SK-N-SH (cell line): ENCODE measurements at regions not wholly inside any gene's neighbourhood (a gene's known extent, or its start where the extent isn't known, plus 50 kb on each side); places are given as distances from the start of the nearest gene placed in this dataset.

ENCODE experiments used
- CTCF ChIA-PET: fragments of 300-600, 350-600 bp; formaldehyde crosslinking; extraction: SDS; loops from one replicate; lab custom pipeline; 2021; lab: Yijun Ruan, JAX
- POLR2A ChIA-PET: fragments of 350-600 bp; sonication (Branson Sonifier 250); formaldehyde crosslinking; extraction: SDS; loops from one replicate; lab custom pipeline; 2020; ENCODE audit warnings: antibody characterized with exemption, inconsistent platforms; lab: Yijun Ruan, JAX
- DNase-seq: peaks from one replicate; pipeline ENCODE4 v3.0.0; 2012
- H2AFZ ChIP-seq: fragments of 200-600 bp; sonication (generic); 2 replicates; pipeline ENCODE4 v1.8.1; 2016; ENCODE audit warnings: antibody characterized with exemption, mild to moderate bottlenecking, low read depth
- H3F3A ChIP-seq: fragments of 200-600 bp; sonication (generic); replicated peaks from 2 replicates; pipeline ENCODE3; 2016; ENCODE audit warnings: antibody characterized with exemption, mild to moderate bottlenecking; ENCODE audit not compliant: insufficient read depth
- H3K27ac ChIP-seq, 2 experiments: fragments of 200-500 bp in 1 of 2; fragments of 200-600 bp in 1 of 2; sonication (Bioruptor generic) in 1 of 2; sonication (generic), shearing (Covaris generic) in 1 of 2; 2 replicates each; pipeline versions ENCODE4 v1.5.1 to v1.6.1; 2014 to 2016; ENCODE audit warnings: low read depth in 2 of 2, inconsistent platforms in 1 of 2, low read length in 1 of 2, mild to moderate bottlenecking in 1 of 2, mixed read lengths in 1 of 2
- H3K27me3 ChIP-seq: fragments of 200-600 bp; sonication (generic), shearing (Covaris generic); 2 replicates; pipeline ENCODE4 v1.6.1; 2016; ENCODE audit warnings: mixed run types; ENCODE audit not compliant: insufficient read depth
- H3K36me3 ChIP-seq, 2 experiments: fragments of 200-500 bp in 1 of 2; fragments of 200-600 bp in 1 of 2; sonication (Bioruptor generic) in 1 of 2; sonication (generic) in 1 of 2; replicated peaks in 1 of 2; 2 replicates each; pipeline versions ENCODE3 to v1.5.1; 2014 to 2016; ENCODE audit warnings: low read length in 1 of 2, mild to moderate bottlenecking in 1 of 2; ENCODE audit not compliant: insufficient read depth in 2 of 2, control insufficient read depth in 1 of 2
- H3K4me1 ChIP-seq, 2 experiments: fragments of 200-500 bp in 1 of 2; fragments of 200-600 bp in 1 of 2; sonication (Bioruptor generic) in 1 of 2; sonication (generic), shearing (Covaris generic) in 1 of 2; 2 replicates each; pipeline versions ENCODE4 v1.5.1 to v1.6.1; 2014 to 2016; ENCODE audit warnings: low read depth in 1 of 2, low read length in 1 of 2, mixed run types in 1 of 2; ENCODE audit not compliant: insufficient read depth in 2 of 2, control insufficient read depth in 1 of 2
- H3K4me2 ChIP-seq: fragments of 200-600 bp; sonication (generic), shearing (Covaris generic); 2 replicates; pipeline ENCODE4 v1.6.1; 2017; ENCODE audit warnings: mixed run types
- H3K4me3 ChIP-seq, 2 experiments: fragments of 200-500 bp in 1 of 2; fragments of 200-600 bp in 1 of 2; sonication (Bioruptor generic) in 1 of 2; sonication (generic), shearing (Covaris generic) in 1 of 2; 2 replicates each; pipeline versions ENCODE4 v1.5.1 to v1.8.1; 2014 to 2016; ENCODE audit warnings: low read depth in 2 of 2, inconsistent platforms in 1 of 2, low read length in 1 of 2, mild to moderate bottlenecking in 1 of 2, mixed read lengths in 1 of 2, moderate library complexity in 1 of 2
- H3K79me2 ChIP-seq: fragments of 200-600 bp; sonication (generic); 2 replicates; pipeline ENCODE4 v1.8.1; 2017; ENCODE audit warnings: mild to moderate bottlenecking; ENCODE audit not compliant: insufficient read depth
- H3K9ac ChIP-seq: fragments of 200-600 bp; sonication (generic); 2 replicates; pipeline ENCODE4 v1.6.1; 2017; ENCODE audit warnings: mixed run types
- H3K9me2 ChIP-seq: fragments of 200-600 bp; sonication (generic); 2 replicates; pipeline ENCODE4 v1.6.1; 2017; ENCODE audit warnings: mixed run types
- H3K9me3 ChIP-seq: fragments of 200-600 bp; sonication (generic); 2 replicates; pipeline ENCODE4 v1.6.1; 2017; ENCODE audit warnings: mixed run types, mild to moderate bottlenecking, moderate library complexity
- H4K20me1 ChIP-seq: fragments of 200-600 bp; sonication (generic); 2 replicates; pipeline ENCODE4 v1.6.1; 2017; ENCODE audit warnings: mild to moderate bottlenecking, mixed run types; ENCODE audit not compliant: insufficient read depth
- CHD2 ChIP-seq: fragments of 150-350 bp; IDR thresholded peaks from 2 replicates; pipeline ENCODE4 v1.6.1; 2018; ENCODE audit warnings: low read length; ENCODE audit not compliant: partially characterized antibody
- CTCF ChIP-seq: fragments of 200-600 bp; sonication (generic); IDR thresholded peaks from 2 replicates; pipeline ENCODE4 v1.6.1; 2017; ENCODE audit warnings: antibody characterized with exemption, mild to moderate bottlenecking, moderate library complexity
- ELF1 ChIP-seq: IDR thresholded peaks from 2 replicates; pipeline ENCODE4 v1.4.0; 2012
- EP300 ChIP-seq, 2 experiments: IDR thresholded peaks; 2 replicates each; pipeline versions ENCODE4 v1.4.0 to v1.6.1; 2012; ENCODE audit warnings: borderline replicate concordance in 1 of 2, low read depth in 1 of 2, low read length in 1 of 2
- EZH2phosphoT487 ChIP-seq: fragments of 200-600 bp; sonication (generic); IDR thresholded peaks from 2 replicates; pipeline ENCODE4 v1.6.1; 2017; ENCODE audit warnings: low read depth, mixed run types, mild to moderate bottlenecking, antibody characterized with exemption, moderate library complexity, borderline replicate concordance
- FOXJ3 ChIP-seq: sonication (generic); formaldehyde crosslinking; IDR thresholded peaks from 2 replicates; pipeline ENCODE4 v1.5.1; 2020; ENCODE audit warnings: mild to moderate bottlenecking, missing genetic modification reagents
- FOXM1 ChIP-seq: IDR thresholded peaks from 2 replicates; pipeline ENCODE4 v1.4.0; 2012; ENCODE audit warnings: low read depth, mild to moderate bottlenecking
- GABPA ChIP-seq: IDR thresholded peaks from 2 replicates; pipeline ENCODE4 v1.4.0; 2012; ENCODE audit warnings: low read depth, mild to moderate bottlenecking
- GATA2 ChIP-seq: sonication (generic); formaldehyde crosslinking; IDR thresholded peaks from 2 replicates; pipeline ENCODE4 v1.5.0; 2020; ENCODE audit warnings: mild to moderate bottlenecking, missing genetic modification reagents
- JUND ChIP-seq: IDR thresholded peaks from 2 replicates; pipeline ENCODE4 v1.4.0; 2012
- MEF2A ChIP-seq: IDR thresholded peaks from 2 replicates; pipeline ENCODE4 v1.4.0; 2012; ENCODE audit warnings: low read depth, borderline replicate concordance
- MXI1 ChIP-seq: IDR thresholded peaks from 2 replicates; pipeline ENCODE4 v1.6.1; 2012; ENCODE audit warnings: mild to moderate bottlenecking, low read depth, low read length, improper control_type of control experiment
- NFIC ChIP-seq: IDR thresholded peaks from 2 replicates; pipeline ENCODE4 v1.4.0; 2012; ENCODE audit warnings: borderline replicate concordance
- NRF1 ChIP-seq: IDR thresholded peaks from 2 replicates; pipeline ENCODE4 v1.6.1; 2012; ENCODE audit warnings: low read depth, mild to moderate bottlenecking, low read length
- RAD21 ChIP-seq: IDR thresholded peaks from 2 replicates; pipeline ENCODE4 v1.6.1; 2012; ENCODE audit warnings: mild to moderate bottlenecking, low read length
- RCOR1 ChIP-seq: fragments of 150-350 bp; IDR thresholded peaks from 2 replicates; pipeline ENCODE4 v1.6.1; 2017; ENCODE audit warnings: antibody characterized with exemption, low read length
- RFX5 ChIP-seq: IDR thresholded peaks from 2 replicates; pipeline ENCODE4 v1.6.1; 2012; ENCODE audit warnings: mild to moderate bottlenecking, improper control_type of control experiment, low read length
- RXRA ChIP-seq: IDR thresholded peaks from 2 replicates; pipeline ENCODE4 v1.4.0; 2012; ENCODE audit warnings: low read depth, mild to moderate bottlenecking, borderline replicate concordance
- SMC3 ChIP-seq: IDR thresholded peaks from 2 replicates; pipeline ENCODE4 v1.6.1; 2012; ENCODE audit warnings: low read depth, low read length, improper control_type of control experiment
- TCF12 ChIP-seq: IDR thresholded peaks from 2 replicates; pipeline ENCODE4 v1.4.0; 2012
- TEAD4 ChIP-seq: IDR thresholded peaks from 2 replicates; pipeline ENCODE4 v1.4.0; 2012; ENCODE audit warnings: mild to moderate bottlenecking, borderline replicate concordance; ENCODE audit not compliant: insufficient read depth
- USF2 ChIP-seq: fragments of 150-350 bp; IDR thresholded peaks from 2 replicates; pipeline ENCODE4 v1.6.1; 2017; ENCODE audit warnings: antibody characterized with exemption, low read length, low read depth, borderline replicate concordance
- YY1 ChIP-seq: IDR thresholded peaks from 2 replicates; pipeline ENCODE4 v1.4.0; 2012; ENCODE audit warnings: low read depth, mild to moderate bottlenecking
- WGBS: methylation state at CpG from one replicate; pipeline ENCODE4 v1.1.6; 2017; ENCODE audit warnings: low lambda C conversion rate; 5-methylcytosine and 5-hydroxymethylcytosine counted together
- TF ChIP-seq, protein P1 (sequence below): IDR thresholded peaks from 2 replicates; pipeline ENCODE4 v1.6.1; 2012; ENCODE audit warnings: mild to moderate bottlenecking, low read depth, low read length, moderate library complexity
- TF ChIP-seq, protein P2 (sequence below): IDR thresholded peaks from 2 replicates; pipeline ENCODE4; 2012
- TF ChIP-seq, protein P3 (sequence below): IDR thresholded peaks from 2 replicates; pipeline ENCODE4 v1.4.0; 2012; ENCODE audit warnings: low read depth, borderline replicate concordance

GRCh38 chr3:13215940-13216546 is 142.8 kb upstream of the IQSEC1 start:
- Histone ChIP-seq H3K4me3 (no peak overlapping the region), H3K9ac (no peak overlapping the region), H3K9me2 (no peaks in the 10 kb centered on the region), H3K27ac (no peak overlapping the region), H4K20me1 (no peaks in the 10 kb centered on the region), H3K4me1 (peaks cover 0 to 5% of the 10 kb centered on the region in 2 experiments; a peak in 1 of 4 replicates), H3K9me3 (no peaks in the 10 kb centered on the region), H3F3A (no peaks in the 10 kb centered on the region), H3K27me3 (no peaks in the 10 kb centered on the region), H3K36me3 (no peaks in the 10 kb centered on the region), H3K79me2 (no peaks in the 10 kb centered on the region), H3K4me2 (no peak overlapping the region), H2AFZ (peak overlapping the region; percentile 46; the same call in 1 of the 2 replicates)
- ChIA-PET POLR2A (no interaction called here), CTCF (interaction anchor here (0.6 to 2.5 kb wide), 5 partner anchors 13 to 186 kb away, joined by 3 to 8 read pairs (median 3); no protein-coding TSS in a partner anchor)
- no peak for DNase-seq
- WGBS, result 51% methylated on average over 7 of the region's 8 CpGs
- TF ChIP-seq FOXJ3 (CRISPR knock-in tag) (no peak), EZH2phosphoT487 (no peak), EP300 (IDR thresholded peaks at IDR 0.05; ENCODE audit: borderline replicate concordance in 1 of 2, low read depth in 1 of 2, low read length in 1 of 2) (peak in 1 of 2 experiments; percentile 16; a peak in 1 of 4 replicates), GABPA (no peak), YY1 (no peak), CTCF (no peak), RXRA (no peak), RCOR1 (no peak), ELF1 (no peak), TCF12 (peak; percentile 43; the same call in 1 of the 2 replicates), RFX5 (no peak), USF2 (no peak), RAD21 (no peak), FOXM1 (no peak), MXI1 (no peak), NFIC (peak; percentile 28; the same call in 1 of the 2 replicates), JUND (0 out of 2 replicates have a peak, but pooled peaks have one; percentile 33), SMC3 (no peak), NRF1 (no peak), CHD2 (no peak), TEAD4 (0 out of 2 replicates have a peak, but pooled peaks have one; percentile 15), GATA2 (CRISPR knock-in tag) (no peak), MEF2A (no peak)
- TF ChIP-seq, protein P1, sequence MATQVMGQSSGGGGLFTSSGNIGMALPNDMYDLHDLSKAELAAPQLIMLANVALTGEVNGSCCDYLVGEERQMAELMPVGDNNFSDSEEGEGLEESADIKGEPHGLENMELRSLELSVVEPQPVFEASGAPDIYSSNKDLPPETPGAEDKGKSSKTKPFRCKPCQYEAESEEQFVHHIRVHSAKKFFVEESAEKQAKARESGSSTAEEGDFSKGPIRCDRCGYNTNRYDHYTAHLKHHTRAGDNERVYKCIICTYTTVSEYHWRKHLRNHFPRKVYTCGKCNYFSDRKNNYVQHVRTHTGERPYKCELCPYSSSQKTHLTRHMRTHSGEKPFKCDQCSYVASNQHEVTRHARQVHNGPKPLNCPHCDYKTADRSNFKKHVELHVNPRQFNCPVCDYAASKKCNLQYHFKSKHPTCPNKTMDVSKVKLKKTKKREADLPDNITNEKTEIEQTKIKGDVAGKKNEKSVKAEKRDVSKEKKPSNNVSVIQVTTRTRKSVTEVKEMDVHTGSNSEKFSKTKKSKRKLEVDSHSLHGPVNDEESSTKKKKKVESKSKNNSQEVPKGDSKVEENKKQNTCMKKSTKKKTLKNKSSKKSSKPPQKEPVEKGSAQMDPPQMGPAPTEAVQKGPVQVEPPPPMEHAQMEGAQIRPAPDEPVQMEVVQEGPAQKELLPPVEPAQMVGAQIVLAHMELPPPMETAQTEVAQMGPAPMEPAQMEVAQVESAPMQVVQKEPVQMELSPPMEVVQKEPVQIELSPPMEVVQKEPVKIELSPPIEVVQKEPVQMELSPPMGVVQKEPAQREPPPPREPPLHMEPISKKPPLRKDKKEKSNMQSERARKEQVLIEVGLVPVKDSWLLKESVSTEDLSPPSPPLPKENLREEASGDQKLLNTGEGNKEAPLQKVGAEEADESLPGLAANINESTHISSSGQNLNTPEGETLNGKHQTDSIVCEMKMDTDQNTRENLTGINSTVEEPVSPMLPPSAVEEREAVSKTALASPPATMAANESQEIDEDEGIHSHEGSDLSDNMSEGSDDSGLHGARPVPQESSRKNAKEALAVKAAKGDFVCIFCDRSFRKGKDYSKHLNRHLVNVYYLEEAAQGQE, result peak; percentile 79
- TF ChIP-seq, protein P2, sequence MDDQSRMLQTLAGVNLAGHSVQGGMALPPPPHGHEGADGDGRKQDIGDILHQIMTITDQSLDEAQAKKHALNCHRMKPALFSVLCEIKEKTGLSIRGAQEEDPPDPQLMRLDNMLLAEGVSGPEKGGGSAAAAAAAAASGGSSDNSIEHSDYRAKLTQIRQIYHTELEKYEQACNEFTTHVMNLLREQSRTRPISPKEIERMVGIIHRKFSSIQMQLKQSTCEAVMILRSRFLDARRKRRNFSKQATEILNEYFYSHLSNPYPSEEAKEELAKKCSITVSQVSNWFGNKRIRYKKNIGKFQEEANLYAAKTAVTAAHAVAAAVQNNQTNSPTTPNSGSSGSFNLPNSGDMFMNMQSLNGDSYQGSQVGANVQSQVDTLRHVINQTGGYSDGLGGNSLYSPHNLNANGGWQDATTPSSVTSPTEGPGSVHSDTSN, result peak; percentile 76
- TF ChIP-seq, protein P3, sequence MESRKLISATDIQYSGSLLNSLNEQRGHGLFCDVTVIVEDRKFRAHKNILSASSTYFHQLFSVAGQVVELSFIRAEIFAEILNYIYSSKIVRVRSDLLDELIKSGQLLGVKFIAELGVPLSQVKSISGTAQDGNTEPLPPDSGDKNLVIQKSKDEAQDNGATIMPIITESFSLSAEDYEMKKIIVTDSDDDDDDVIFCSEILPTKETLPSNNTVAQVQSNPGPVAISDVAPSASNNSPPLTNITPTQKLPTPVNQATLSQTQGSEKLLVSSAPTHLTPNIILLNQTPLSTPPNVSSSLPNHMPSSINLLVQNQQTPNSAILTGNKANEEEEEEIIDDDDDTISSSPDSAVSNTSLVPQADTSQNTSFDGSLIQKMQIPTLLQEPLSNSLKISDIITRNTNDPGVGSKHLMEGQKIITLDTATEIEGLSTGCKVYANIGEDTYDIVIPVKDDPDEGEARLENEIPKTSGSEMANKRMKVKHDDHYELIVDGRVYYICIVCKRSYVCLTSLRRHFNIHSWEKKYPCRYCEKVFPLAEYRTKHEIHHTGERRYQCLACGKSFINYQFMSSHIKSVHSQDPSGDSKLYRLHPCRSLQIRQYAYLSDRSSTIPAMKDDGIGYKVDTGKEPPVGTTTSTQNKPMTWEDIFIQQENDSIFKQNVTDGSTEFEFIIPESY, result no peak
